ENCODE measurements at regions not wholly inside any gene's neighbourhood (a gene's known extent, or its start where the extent isn't known, plus 50 kb on each side); places are given as distances from the start of the nearest gene placed in this dataset.

- no peak for TF ChIP-seq EZH2phosphoT487 (IDR thresholded peaks at IDR 0.05; ENCODE audit: borderline replicate concordance, low read length)
- TF ChIP-seq CTCF (IDR thresholded peaks at IDR 0.05; ENCODE audit: low read depth, low read length, poor library complexity, severe bottlenecking): no peak
Measured at GRCh38 chr14:86673523-86673969, 1143.6 kb downstream of the FLRT2 start.
